ENCODE measurements at regions not wholly inside any gene's neighbourhood (a gene's known extent, or its start where the extent isn't known, plus 50 kb on each side); places are given as distances from the start of the nearest gene placed in this dataset.

DNA sequence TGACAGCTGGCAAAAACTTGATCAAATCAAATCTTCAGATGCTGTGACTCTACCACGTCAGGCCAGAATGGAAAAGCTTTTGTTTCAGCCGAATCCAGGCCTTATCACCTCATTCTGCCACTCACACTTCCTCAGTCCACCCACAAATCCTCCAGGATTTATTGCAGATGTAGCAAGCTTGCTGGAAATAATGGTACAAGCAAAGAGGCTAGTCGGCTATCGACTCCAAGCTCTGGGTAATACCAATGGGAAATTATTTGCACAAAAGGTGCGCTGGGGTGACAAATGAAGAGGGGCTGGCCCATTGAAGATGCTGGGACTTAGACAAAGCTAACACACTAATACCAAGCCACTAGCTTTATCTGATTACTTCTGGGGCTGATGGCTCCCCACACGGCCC lies 250.5 kb downstream of the ASCL1 start:
- H3K4me1 Mint-ChIP-seq (ENCODE audit: low read depth, unreplicated experiment), result no peaks in the 10 kb centered on the region
- TF ChIP-seq, protein P1, sequence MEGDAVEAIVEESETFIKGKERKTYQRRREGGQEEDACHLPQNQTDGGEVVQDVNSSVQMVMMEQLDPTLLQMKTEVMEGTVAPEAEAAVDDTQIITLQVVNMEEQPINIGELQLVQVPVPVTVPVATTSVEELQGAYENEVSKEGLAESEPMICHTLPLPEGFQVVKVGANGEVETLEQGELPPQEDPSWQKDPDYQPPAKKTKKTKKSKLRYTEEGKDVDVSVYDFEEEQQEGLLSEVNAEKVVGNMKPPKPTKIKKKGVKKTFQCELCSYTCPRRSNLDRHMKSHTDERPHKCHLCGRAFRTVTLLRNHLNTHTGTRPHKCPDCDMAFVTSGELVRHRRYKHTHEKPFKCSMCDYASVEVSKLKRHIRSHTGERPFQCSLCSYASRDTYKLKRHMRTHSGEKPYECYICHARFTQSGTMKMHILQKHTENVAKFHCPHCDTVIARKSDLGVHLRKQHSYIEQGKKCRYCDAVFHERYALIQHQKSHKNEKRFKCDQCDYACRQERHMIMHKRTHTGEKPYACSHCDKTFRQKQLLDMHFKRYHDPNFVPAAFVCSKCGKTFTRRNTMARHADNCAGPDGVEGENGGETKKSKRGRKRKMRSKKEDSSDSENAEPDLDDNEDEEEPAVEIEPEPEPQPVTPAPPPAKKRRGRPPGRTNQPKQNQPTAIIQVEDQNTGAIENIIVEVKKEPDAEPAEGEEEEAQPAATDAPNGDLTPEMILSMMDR (IDR thresholded peaks at IDR 0.05; ENCODE audit: unreplicated experiment), result no peak
- intact Hi-C loops (cut with micrococcal nuclease; ENCODE audit: unreplicated experiment), result no loop called here
- no peak for DNase-seq
- no TSS peak for BruUV-seq (replicated peaks)
- no peaks in the 10 kb centered on the region for H3K27me3 Mint-ChIP-seq (ENCODE audit: unreplicated experiment)
- peaks cover 15% of the 10 kb centered on the region for H3K9me3 Mint-ChIP-seq (ENCODE audit: low read depth, unreplicated experiment)
- CTCF ChIA-PET, result interaction anchor here (1.9 kb wide), 1 partner anchor 9 kb away, joined by 4 read pairs; no protein-coding TSS in a partner anchor
- H3K27ac Mint-ChIP-seq (ENCODE audit: unreplicated experiment), result no peak overlapping the region
- no peaks in the 10 kb centered on the region for H3K36me3 Mint-ChIP-seq (ENCODE audit: insufficient read depth, unreplicated experiment)
- H3K4me3 Mint-ChIP-seq (ENCODE audit: low read depth, unreplicated experiment), result no peak overlapping the region

DNA sequence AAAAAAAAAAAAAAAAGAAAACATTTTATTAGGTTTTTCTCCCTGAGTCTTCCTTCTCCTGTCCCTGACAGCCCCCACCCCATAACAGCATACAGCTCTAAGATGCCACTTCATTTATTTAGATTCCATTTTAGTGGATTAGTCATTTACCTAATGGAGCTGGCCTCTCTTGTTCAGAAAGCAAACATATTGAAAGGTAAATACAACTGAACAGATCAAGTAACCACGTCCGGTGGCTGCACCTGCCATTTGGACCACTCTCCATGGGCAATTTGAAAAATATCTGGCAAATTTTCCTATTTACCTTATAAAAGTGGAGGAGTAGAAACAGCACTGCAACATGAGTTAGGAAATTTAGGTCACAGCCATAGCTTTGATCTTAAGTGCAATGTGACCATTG lies 254.6 kb downstream of the C12orf42 start:
- Mint-ChIP-seq H3K27me3 (ENCODE audit: unreplicated experiment) (no peaks in the 10 kb centered on the region), H3K4me1 (ENCODE audit: low read depth, unreplicated experiment) (no peaks in the 10 kb centered on the region), H3K36me3 (ENCODE audit: insufficient read depth, unreplicated experiment) (no peaks in the 10 kb centered on the region), H3K9me3 (ENCODE audit: low read depth, unreplicated experiment) (peaks cover 10% of the 10 kb centered on the region), H3K27ac (ENCODE audit: unreplicated experiment) (no peak overlapping the region), H3K4me3 (ENCODE audit: low read depth, unreplicated experiment) (no peak overlapping the region)
- TF ChIP-seq, protein P1 (IDR thresholded peaks at IDR 0.05; ENCODE audit: unreplicated experiment), result no peak
- CTCF ChIA-PET, result no interaction called here
- intact Hi-C loops (cut with micrococcal nuclease; ENCODE audit: unreplicated experiment), result no loop called here
- no peak for DNase-seq
- no TSS peak for BruUV-seq (replicated peaks)

DNA sequence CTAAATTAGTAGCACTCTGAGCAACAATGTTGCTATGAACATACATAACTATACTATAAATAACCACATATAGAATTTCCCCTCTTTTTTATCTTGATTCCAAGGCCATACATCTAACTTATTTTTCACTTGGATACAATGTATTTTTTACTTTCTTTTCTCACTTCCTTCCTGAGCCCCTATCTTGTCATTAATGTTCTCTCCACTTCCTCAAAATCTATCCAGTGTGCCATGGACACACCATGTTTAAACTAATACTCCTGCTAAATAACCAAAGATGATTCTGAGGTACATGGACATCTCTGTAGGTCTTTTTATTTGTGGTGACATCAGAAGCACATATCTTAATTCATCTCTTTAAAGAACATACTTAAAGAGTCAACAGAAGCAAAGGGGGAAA lies 251.2 kb downstream of the C12orf42 start:
- CTCF ChIA-PET, result no interaction called here
- Mint-ChIP-seq H3K9me3 (ENCODE audit: low read depth, unreplicated experiment) (peaks cover 12% of the 10 kb centered on the region), H3K27me3 (ENCODE audit: unreplicated experiment) (no peaks in the 10 kb centered on the region), H3K4me3 (ENCODE audit: low read depth, unreplicated experiment) (no peak overlapping the region), H3K27ac (ENCODE audit: unreplicated experiment) (no peak overlapping the region), H3K4me1 (ENCODE audit: low read depth, unreplicated experiment) (no peaks in the 10 kb centered on the region), H3K36me3 (ENCODE audit: insufficient read depth, unreplicated experiment) (no peaks in the 10 kb centered on the region)
- no peak for DNase-seq
- TF ChIP-seq, protein P1 (IDR thresholded peaks at IDR 0.05; ENCODE audit: unreplicated experiment), result no peak
- intact Hi-C loops (cut with micrococcal nuclease; ENCODE audit: unreplicated experiment), result no loop called here
- BruUV-seq (replicated peaks), result no TSS peak

DNA sequence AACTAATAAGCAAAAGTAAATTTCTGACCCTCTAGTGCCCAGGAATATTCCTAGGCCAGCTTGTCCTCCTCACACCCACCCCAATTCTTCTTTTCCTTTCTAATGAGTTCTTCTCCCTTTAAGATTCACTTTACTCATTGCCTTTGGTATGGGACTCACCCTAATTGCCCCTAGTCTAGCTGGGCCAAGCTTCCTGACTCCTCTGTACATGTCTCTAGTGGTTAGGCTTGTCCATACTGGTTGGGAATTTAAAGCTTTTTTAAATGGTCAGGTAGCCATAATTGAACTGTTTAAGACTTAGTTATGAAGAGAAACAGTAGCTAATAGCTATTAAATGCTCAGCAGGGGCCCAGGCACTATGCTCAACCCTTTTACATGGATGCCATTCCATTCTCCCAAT lies 248.2 kb downstream of the C12orf42 start:
- intact Hi-C loops (cut with micrococcal nuclease; ENCODE audit: unreplicated experiment), result no loop called here
- H3K27ac Mint-ChIP-seq (ENCODE audit: unreplicated experiment), result no peak overlapping the region
- no TSS peak for BruUV-seq (replicated peaks)
- CTCF ChIA-PET, result no interaction called here
- peaks cover 15% of the 10 kb centered on the region for H3K9me3 Mint-ChIP-seq (ENCODE audit: low read depth, unreplicated experiment)
- no peaks in the 10 kb centered on the region for H3K36me3 Mint-ChIP-seq (ENCODE audit: insufficient read depth, unreplicated experiment)
- H3K4me1 Mint-ChIP-seq (ENCODE audit: low read depth, unreplicated experiment), result no peaks in the 10 kb centered on the region
- no peaks in the 10 kb centered on the region for H3K27me3 Mint-ChIP-seq (ENCODE audit: unreplicated experiment)
- no peak overlapping the region for H3K4me3 Mint-ChIP-seq (ENCODE audit: low read depth, unreplicated experiment)
- DNase-seq, result no peak
- TF ChIP-seq, protein P1 (IDR thresholded peaks at IDR 0.05; ENCODE audit: unreplicated experiment), result no peak

DNA sequence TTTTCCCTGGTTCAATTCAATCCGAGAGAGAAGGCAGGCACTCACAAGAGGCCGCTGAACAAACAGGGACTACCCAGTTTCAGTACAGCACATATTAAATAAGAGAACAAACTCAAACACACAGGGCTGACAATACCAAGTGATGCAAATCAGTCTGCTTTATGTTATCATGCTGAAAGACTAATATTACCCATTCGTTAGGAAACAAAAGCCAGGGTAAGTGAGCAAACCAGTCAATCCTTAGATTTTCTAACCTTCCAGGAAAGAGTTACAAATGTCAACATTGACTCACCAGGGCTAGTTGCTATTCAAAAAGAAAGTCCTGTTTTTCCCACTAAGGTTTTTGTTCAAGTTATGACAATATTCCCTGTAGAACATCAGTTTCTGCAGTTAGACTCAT lies 246.2 kb downstream of the C12orf42 start:
- no TSS peak for BruUV-seq (replicated peaks)
- Mint-ChIP-seq H3K9me3 (ENCODE audit: low read depth, unreplicated experiment) (peaks cover 11% of the 10 kb centered on the region), H3K4me3 (ENCODE audit: low read depth, unreplicated experiment) (no peak overlapping the region), H3K36me3 (ENCODE audit: insufficient read depth, unreplicated experiment) (no peaks in the 10 kb centered on the region), H3K27ac (ENCODE audit: unreplicated experiment) (no peak overlapping the region), H3K27me3 (ENCODE audit: unreplicated experiment) (no peaks in the 10 kb centered on the region), H3K4me1 (ENCODE audit: low read depth, unreplicated experiment) (no peaks in the 10 kb centered on the region)
- TF ChIP-seq, protein P1 (IDR thresholded peaks at IDR 0.05; ENCODE audit: unreplicated experiment), result no peak
- CTCF ChIA-PET, result no interaction called here
- DNase-seq, result no peak
- intact Hi-C loops (cut with micrococcal nuclease; ENCODE audit: unreplicated experiment), result no loop called here

All from Calu3 (cell line).